ENCODE measurements at regions not wholly inside any gene's neighbourhood (a gene's known extent, or its start where the extent isn't known, plus 50 kb on each side); places are given as distances from the start of the nearest gene placed in this dataset.
A peak's percentile ranks its signal among the peaks of the same experiment; 100 is the strongest.

DNA sequence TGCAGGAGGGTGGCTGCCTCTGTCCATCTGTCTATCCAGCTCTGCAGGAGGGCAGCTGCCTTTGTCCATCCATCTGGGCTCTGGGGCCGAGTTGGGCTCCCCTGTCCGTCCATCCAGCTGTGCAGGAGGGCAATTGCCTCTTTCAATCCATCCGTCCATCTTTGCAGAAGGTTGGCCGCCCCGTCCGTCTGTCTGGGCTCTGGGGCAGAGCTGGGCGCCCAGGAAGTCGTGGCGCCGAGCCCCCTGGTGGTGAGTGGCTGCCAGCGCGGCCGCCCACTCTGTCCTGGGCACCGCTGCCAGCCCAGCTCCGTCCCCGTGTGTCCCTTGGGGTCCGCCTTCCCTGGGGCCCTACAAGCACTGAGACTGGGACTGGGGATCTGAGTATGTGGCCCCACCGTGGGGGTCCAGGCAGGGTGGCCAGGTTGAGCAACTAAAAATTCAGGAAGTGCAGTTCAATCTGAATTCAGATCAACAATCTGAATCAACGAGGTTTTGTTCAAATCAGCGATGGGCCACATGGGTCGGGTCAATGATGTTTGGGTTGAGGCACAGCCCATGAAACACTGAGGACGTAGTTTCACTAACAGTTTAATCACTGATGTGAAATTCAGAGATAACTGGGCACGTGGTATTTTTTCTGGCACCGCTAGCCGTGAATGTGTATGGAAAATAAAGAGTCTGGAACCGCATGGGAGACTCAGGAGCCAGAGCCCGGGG is 99.1 kb upstream of the ACTRT2 start:
- 91% methylated on average over 22 of the region's 27 CpGs; no CpG with 5 or more reads in 1 of the 2 experiments for WGBS, 2 experiments (ENCODE audit: extremely low coverage in 1 of 2, insufficient coverage in 1 of 2, insufficient read length in 1 of 2, insufficient replicate concordance in 2 of 2, low coverage in 1 of 2, low lambda C conversion rate in 2 of 2, missing lambda C conversion rate in 1 of 2)
- H4K5ac ChIP-seq (ENCODE audit: insufficient read length, low read depth, low read length): no peak overlapping the region
- DNase-seq (ENCODE audit: low read depth in 1 of 2, low spot score in 2 of 2) (no peak), FAIRE-seq (no peak)
- no peak overlapping the region for H4K8ac ChIP-seq (ENCODE audit: extremely low read depth, insufficient read depth, low read length)
- H3K23me2 ChIP-seq (ENCODE audit: low read depth, low read length): no peaks in the 10 kb centered on the region
- no peaks in the 10 kb centered on the region for H3K4me1 ChIP-seq (replicated peaks in 1 of 4; ENCODE audit: control insufficient read depth in 3 of 4, insufficient read depth in 4 of 4, low read length in 3 of 4)
- peaks cover 59 to 100% of the 10 kb centered on the region in 2 experiments for H3K9me3 ChIP-seq (ENCODE audit: insufficient read depth in 2 of 2, low read depth in 1 of 2, low read length in 1 of 2)
- CTCF ChIA-PET (ENCODE audit: partially characterized antibody): no interaction called here
- H3K4me3 ChIP-seq (ENCODE audit: extremely low read depth in 1 of 4, insufficient read depth in 2 of 4, low read depth in 3 of 4, low read length in 4 of 4): no peak overlapping the region
- no peak overlapping the region for H2BK15ac ChIP-seq (ENCODE audit: low read length)
- H3K4me2 ChIP-seq (ENCODE audit: insufficient read depth in 1 of 2, low read depth in 2 of 2, low read length in 2 of 2): no peak overlapping the region
- H3K23ac ChIP-seq (ENCODE audit: insufficient read length): no peak overlapping the region
- H3K27ac ChIP-seq (ENCODE audit: low read depth, low read length): no peak overlapping the region
- no peak overlapping the region for H2BK120ac ChIP-seq (replicated peaks; ENCODE audit: low read depth, low read length)
- H3K79me1 ChIP-seq (ENCODE audit: low read depth, low read length): no peaks in the 10 kb centered on the region
- H3K56ac ChIP-seq (replicated peaks; ENCODE audit: insufficient read length, low read depth, low read length): no peak overlapping the region
- H2BK12ac ChIP-seq (ENCODE audit: low read depth, low read length): no peak overlapping the region
- POLR2A ChIA-PET (ENCODE audit: partially characterized antibody): no interaction called here
- no peak overlapping the region for H3K18ac ChIP-seq (ENCODE audit: extremely low read depth, low read length)
- H3K36me3 ChIP-seq (ENCODE audit: control insufficient read depth in 2 of 4, insufficient read depth in 4 of 4, low read length in 3 of 4): no peaks in the 10 kb centered on the region
- H3K14ac ChIP-seq (ENCODE audit: insufficient read length): no peak overlapping the region
- H3K9ac ChIP-seq (replicated peaks in 1 of 4; ENCODE audit: extremely low read depth in 1 of 4, low read depth in 3 of 4, low read length in 3 of 4): no peak overlapping the region
- H2BK5ac ChIP-seq (ENCODE audit: low read depth, low read length): no peak overlapping the region
- no peak overlapping the region for H2AFZ ChIP-seq (ENCODE audit: low read length)
- H4K20me1 ChIP-seq (replicated peaks in 1 of 2; ENCODE audit: control insufficient read depth in 1 of 2, insufficient read depth in 2 of 2, low read length in 2 of 2): no peaks in the 10 kb centered on the region
- H3K27me3 ChIP-seq (replicated peaks in 1 of 4; ENCODE audit: control insufficient read depth in 3 of 4, extremely low read depth in 1 of 4, insufficient read depth in 3 of 4, low read length in 3 of 4): no peaks in the 10 kb centered on the region
- H3K79me2 ChIP-seq (ENCODE audit: control insufficient read depth in 1 of 2, insufficient read depth in 2 of 2, low read length in 2 of 2): no peaks in the 10 kb centered on the region
- H2AK5ac ChIP-seq (ENCODE audit: low read depth, low read length): no peak overlapping the region
- no peak overlapping the region for H3K4ac ChIP-seq (replicated peaks; ENCODE audit: insufficient read length, low read depth, low read length)
- no peak overlapping the region for H2BK20ac ChIP-seq (ENCODE audit: low read length)
- H4K91ac ChIP-seq (replicated peaks; ENCODE audit: insufficient read length, low read length): no peak overlapping the region
- TF ChIP-seq POLR2A (IDR thresholded peaks at IDR 0.05; ENCODE audit: control extremely low read depth in 1 of 2, low read depth in 2 of 2, low read length in 2 of 2): no peak
- TF ChIP-seq POU5F1 (IDR thresholded peaks at IDR 0.05; ENCODE audit: low read depth, low read length): no peak
- TF ChIP-seq, protein P1, sequence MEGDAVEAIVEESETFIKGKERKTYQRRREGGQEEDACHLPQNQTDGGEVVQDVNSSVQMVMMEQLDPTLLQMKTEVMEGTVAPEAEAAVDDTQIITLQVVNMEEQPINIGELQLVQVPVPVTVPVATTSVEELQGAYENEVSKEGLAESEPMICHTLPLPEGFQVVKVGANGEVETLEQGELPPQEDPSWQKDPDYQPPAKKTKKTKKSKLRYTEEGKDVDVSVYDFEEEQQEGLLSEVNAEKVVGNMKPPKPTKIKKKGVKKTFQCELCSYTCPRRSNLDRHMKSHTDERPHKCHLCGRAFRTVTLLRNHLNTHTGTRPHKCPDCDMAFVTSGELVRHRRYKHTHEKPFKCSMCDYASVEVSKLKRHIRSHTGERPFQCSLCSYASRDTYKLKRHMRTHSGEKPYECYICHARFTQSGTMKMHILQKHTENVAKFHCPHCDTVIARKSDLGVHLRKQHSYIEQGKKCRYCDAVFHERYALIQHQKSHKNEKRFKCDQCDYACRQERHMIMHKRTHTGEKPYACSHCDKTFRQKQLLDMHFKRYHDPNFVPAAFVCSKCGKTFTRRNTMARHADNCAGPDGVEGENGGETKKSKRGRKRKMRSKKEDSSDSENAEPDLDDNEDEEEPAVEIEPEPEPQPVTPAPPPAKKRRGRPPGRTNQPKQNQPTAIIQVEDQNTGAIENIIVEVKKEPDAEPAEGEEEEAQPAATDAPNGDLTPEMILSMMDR (IDR thresholded peaks at IDR 0.05; ENCODE audit: control extremely low read depth in 1 of 3, insufficient read depth in 1 of 3, low read depth in 1 of 3, low read length in 3 of 3): peak in 1 of 3 experiments; percentile 49; a peak in 1 of 4 replicates
- no peak for TF ChIP-seq SP2 (IDR thresholded peaks at IDR 0.05; ENCODE audit: low read length)
- TF ChIP-seq FOSL1 (IDR thresholded peaks at IDR 0.05; ENCODE audit: insufficient read depth, low read depth, low read length): no peak
- TF ChIP-seq MAX (IDR thresholded peaks at IDR 0.05): no peak
- no peak for TF ChIP-seq RXRA (IDR thresholded peaks at IDR 0.05; ENCODE audit: insufficient read depth, low read depth, low read length)
- TF ChIP-seq, protein P2, sequence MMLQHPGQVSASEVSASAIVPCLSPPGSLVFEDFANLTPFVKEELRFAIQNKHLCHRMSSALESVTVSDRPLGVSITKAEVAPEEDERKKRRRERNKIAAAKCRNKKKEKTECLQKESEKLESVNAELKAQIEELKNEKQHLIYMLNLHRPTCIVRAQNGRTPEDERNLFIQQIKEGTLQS (IDR thresholded peaks at IDR 0.05; ENCODE audit: insufficient read depth, low read depth, low read length): no peak
- TF ChIP-seq CEBPB (IDR thresholded peaks at IDR 0.05; ENCODE audit: low read depth, low read length): no peak
- peak; percentile 22 to 26; a peak in 2 of 4 replicates for TF ChIP-seq RAD21 (IDR thresholded peaks at IDR 0.05 in 1 of 2, conservative IDR thresholded peaks at IDR 0.05 in 1 of 2; ENCODE audit: low read depth in 2 of 2, low read length in 2 of 2)
